CD8-positive, alpha-beta memory T cell (primary cell): ENCODE measurements at regions not wholly inside any gene's neighbourhood (a gene's known extent, or its start where the extent isn't known, plus 50 kb on each side); places are given as distances from the start of the nearest gene placed in this dataset.
A peak's percentile ranks its signal among the peaks of the same experiment; 100 is the strongest.

ENCODE experiments used
- CTCF ChIA-PET: fragments of 350-600 bp; sonication (Branson Sonifier 250); formaldehyde crosslinking; loops from one replicate; lab custom pipeline; 2021; ENCODE audit warnings: antibody characterized with exemption; lab: Charles Lee
- POLR2A ChIA-PET: fragments of 350-600 bp; sonication (Branson Sonifier 250); formaldehyde crosslinking; loops from one replicate; lab custom pipeline; 2021; ENCODE audit warnings: antibody characterized with exemption; lab: Charles Lee
- DNase-seq, 5 donors: peaks; one replicate each; pipeline versions ENCODE4 v3.0.0 to v3.0.0-alpha.2; 2020 to 2022; ENCODE audit warnings: mixed read lengths in 1 of 5
- H3K27ac ChIP-seq: one replicate; pipeline ENCODE4 v1.7.0; 2013; ENCODE audit warnings: low read depth, mild to moderate bottlenecking, low read length, moderate library complexity
- H3K27me3 ChIP-seq: 2 replicates; pipeline ENCODE4 v1.7.0; 2013; ENCODE audit warnings: low read length, mild to moderate bottlenecking; ENCODE audit not compliant: insufficient read depth, poor library complexity, severe bottlenecking
- H3K36me3 ChIP-seq: 2 replicates; pipeline ENCODE4 v1.7.0; 2013; ENCODE audit warnings: mild to moderate bottlenecking, low read length, moderate library complexity; ENCODE audit not compliant: insufficient read depth
- H3K4me1 ChIP-seq: 2 replicates; pipeline ENCODE4 v1.7.0; 2013; ENCODE audit warnings: mild to moderate bottlenecking, low read length, moderate library complexity; ENCODE audit not compliant: insufficient read depth
- H3K4me3 ChIP-seq: 2 replicates; pipeline ENCODE4 v1.7.0; 2013; ENCODE audit warnings: mild to moderate bottlenecking, low read length
- H3K9me3 ChIP-seq: 2 replicates; pipeline ENCODE4 v1.7.0; 2013; ENCODE audit warnings: mild to moderate bottlenecking, low read length
- H3K27ac Mint-ChIP-seq, 8 donors: one replicate each; pipeline ENCODE4 v1.8.0; 2020 to 2021; ENCODE audit warnings: mixed read lengths in 8 of 8, mild to moderate bottlenecking in 6 of 8, inconsistent platforms in 3 of 8, moderate library complexity in 3 of 8
- H3K27me3 Mint-ChIP-seq, 2 donors: one replicate each; pipeline ENCODE4 v1.8.0; 2020 to 2021; ENCODE audit warnings: mixed read lengths in 2 of 2, mild to moderate bottlenecking in 1 of 2, moderate library complexity in 1 of 2
- H3K36me3 Mint-ChIP-seq, 3 donors: one replicate each; pipeline ENCODE4 v1.8.0; 2020 to 2021; ENCODE audit warnings: mixed read lengths in 3 of 3, inconsistent platforms in 1 of 3, mild to moderate bottlenecking in 1 of 3
- H3K4me1 Mint-ChIP-seq, 3 donors: one replicate each; pipeline ENCODE4 v1.8.0; 2020 to 2021; ENCODE audit warnings: mixed read lengths in 3 of 3, inconsistent platforms in 1 of 3, mild to moderate bottlenecking in 1 of 3
- H3K4me3 Mint-ChIP-seq, 7 donors: one replicate each; pipeline ENCODE4 v1.8.0; 2020 to 2021; ENCODE audit warnings: mixed read lengths in 7 of 7, mild to moderate bottlenecking in 6 of 7, moderate library complexity in 4 of 7, inconsistent platforms in 2 of 7
- H3K9me3 Mint-ChIP-seq, 5 donors: one replicate each; pipeline ENCODE4 v1.8.0; 2020 to 2022; ENCODE audit warnings: mixed read lengths in 5 of 5, mild to moderate bottlenecking in 3 of 5, moderate library complexity in 2 of 5, inconsistent platforms in 1 of 5

GRCh38 chr3:174377096-174377495, 482.0 kb upstream of the NAALADL2 start:
- H3K36me3 ChIP-seq: no peaks in the 10 kb centered on the region
- H3K9me3 ChIP-seq: no peaks in the 10 kb centered on the region
- H3K4me1 ChIP-seq: no peaks in the 10 kb centered on the region
- DNase-seq: peak in 1 of 5 donors; percentile 0
- POLR2A ChIA-PET: no interaction called here
- H3K4me1 Mint-ChIP-seq: no peaks in the 10 kb centered on the region
- CTCF ChIA-PET: no interaction called here
- no peak overlapping the region for H3K27ac ChIP-seq
- H3K4me3 ChIP-seq: no peak overlapping the region
- no peak overlapping the region for H3K27ac Mint-ChIP-seq
- no peaks in the 10 kb centered on the region for H3K27me3 Mint-ChIP-seq
- H3K36me3 Mint-ChIP-seq: no peaks in the 10 kb centered on the region
- no peaks in the 10 kb centered on the region for H3K27me3 ChIP-seq
- H3K4me3 Mint-ChIP-seq: no peak overlapping the region
- peaks cover 0 to 5% (median 0%) of the 10 kb centered on the region in 5 donors for H3K9me3 Mint-ChIP-seq

- Histone ChIP-seq H3K4me3 (no peak overlapping the region), H3K4me1 (no peaks in the 10 kb centered on the region), H3K27me3 (no peaks in the 10 kb centered on the region), H3K27ac (no peak overlapping the region), H3K9me3 (no peaks in the 10 kb centered on the region), H3K36me3 (no peaks in the 10 kb centered on the region)
- ChIA-PET CTCF (no interaction called here), POLR2A (no interaction called here)
- Mint-ChIP-seq H3K9me3 (peaks cover 0 to 5% (median 3%) of the 10 kb centered on the region in 5 donors), H3K4me3 (no peak overlapping the region), H3K4me1 (no peaks in the 10 kb centered on the region), H3K27ac (no peak overlapping the region), H3K36me3 (no peaks in the 10 kb centered on the region), H3K27me3 (no peaks in the 10 kb centered on the region)
- no peak for DNase-seq
Measured at GRCh38 chr3:174377684-174378083, 481.4 kb upstream of the NAALADL2 start.

GRCh38 chr3:174382878-174383277, 476.3 kb upstream of the NAALADL2 start:
- Mint-ChIP-seq H3K27ac (no peak overlapping the region), H3K4me1 (no peaks in the 10 kb centered on the region)

DNA sequence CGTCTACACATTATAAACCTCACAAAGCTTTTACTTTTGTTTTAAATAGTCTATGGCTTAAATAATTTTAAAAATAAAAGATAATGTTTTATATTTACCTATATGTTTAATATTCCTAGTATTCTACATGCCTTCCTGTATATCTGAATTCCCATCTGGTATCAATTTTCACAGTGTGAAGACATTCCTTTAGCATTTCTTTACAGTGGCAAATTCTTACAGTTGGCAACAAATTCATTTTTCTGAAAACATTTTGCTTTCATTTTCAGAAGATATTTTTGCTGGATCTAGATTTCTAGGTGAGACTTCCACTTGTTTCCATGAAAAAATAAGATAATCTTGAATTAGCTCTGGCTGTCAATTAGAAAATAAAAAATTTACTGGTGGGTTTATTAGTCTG, 471.4 kb upstream of the NAALADL2 start:
- POLR2A ChIA-PET: no interaction called here
- Histone ChIP-seq H3K27ac (no peak overlapping the region), H3K4me3 (no peak overlapping the region), H3K4me1 (no peaks in the 10 kb centered on the region), H3K36me3 (no peaks in the 10 kb centered on the region), H3K27me3 (no peaks in the 10 kb centered on the region), H3K9me3 (no peaks in the 10 kb centered on the region)
- no peak overlapping the region for H3K4me3 Mint-ChIP-seq
- no peaks in the 10 kb centered on the region for H3K36me3 Mint-ChIP-seq
- H3K9me3 Mint-ChIP-seq: peaks cover 4 to 40% (median 4%) of the 10 kb centered on the region in 5 donors
- no peak for DNase-seq
- no peak overlapping the region for H3K27ac Mint-ChIP-seq
- CTCF ChIA-PET: no interaction called here
- H3K4me1 Mint-ChIP-seq: no peaks in the 10 kb centered on the region
- no peaks in the 10 kb centered on the region for H3K27me3 Mint-ChIP-seq

More at GRCh38 chr3:174382878-174383277, 476.3 kb upstream of the NAALADL2 start:
- H3K27me3 ChIP-seq: no peaks in the 10 kb centered on the region
- H3K4me1 ChIP-seq: no peaks in the 10 kb centered on the region
- ChIA-PET CTCF (no interaction called here), POLR2A (no interaction called here)
- no peaks in the 10 kb centered on the region for H3K27me3 Mint-ChIP-seq
- no peak overlapping the region for H3K27ac ChIP-seq
- no peak for DNase-seq
- H3K36me3 Mint-ChIP-seq: no peaks in the 10 kb centered on the region
- no peaks in the 10 kb centered on the region for H3K9me3 ChIP-seq
- no peak overlapping the region for H3K4me3 Mint-ChIP-seq
- H3K4me3 ChIP-seq: no peak overlapping the region
- H3K9me3 Mint-ChIP-seq: peaks cover 0 to 30% (median 2%) of the 10 kb centered on the region in 5 donors
- no peaks in the 10 kb centered on the region for H3K36me3 ChIP-seq

DNA sequence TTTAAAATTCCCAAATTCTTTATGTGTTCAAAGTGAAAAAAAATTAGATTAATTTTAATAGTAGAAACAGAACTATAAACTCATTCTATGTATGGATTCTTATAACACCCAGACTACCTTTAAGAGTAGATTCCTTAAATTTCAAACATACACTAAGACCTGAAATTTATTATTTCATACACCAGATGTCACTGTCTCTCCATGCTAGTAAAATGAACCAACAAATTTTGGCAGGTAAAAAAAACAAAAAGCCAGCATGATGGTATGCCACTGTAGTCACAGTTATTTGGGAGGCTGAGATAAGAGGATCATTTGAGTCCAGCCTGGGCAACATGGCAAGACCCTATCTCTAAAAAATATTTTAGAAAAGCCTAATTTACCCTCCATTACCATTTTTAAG, 461.3 kb upstream of the NAALADL2 start:
- H3K4me3 Mint-ChIP-seq: no peak overlapping the region

GRCh38 chr3:174398761-174399160, 460.4 kb upstream of the NAALADL2 start:
- H3K4me1 Mint-ChIP-seq: no peaks in the 10 kb centered on the region
- Histone ChIP-seq H3K27me3 (no peaks in the 10 kb centered on the region), H3K9me3 (no peaks in the 10 kb centered on the region), H3K27ac (no peak overlapping the region), H3K36me3 (no peaks in the 10 kb centered on the region), H3K4me3 (no peak overlapping the region), H3K4me1 (no peaks in the 10 kb centered on the region)
- H3K27me3 Mint-ChIP-seq: no peaks in the 10 kb centered on the region
- H3K9me3 Mint-ChIP-seq: peaks cover 0 to 8% (median 5%) of the 10 kb centered on the region in 5 donors
- ChIA-PET POLR2A (no interaction called here), CTCF (no interaction called here)
- H3K27ac Mint-ChIP-seq: no peak overlapping the region
- no peaks in the 10 kb centered on the region for H3K36me3 Mint-ChIP-seq
- no peak for DNase-seq
- H3K4me3 Mint-ChIP-seq: no peak overlapping the region

More for the DNA sequence above, 461.3 kb upstream of the NAALADL2 start:
- no peaks in the 10 kb centered on the region for H3K36me3 Mint-ChIP-seq
- Histone ChIP-seq H3K4me3 (no peak overlapping the region), H3K27ac (no peak overlapping the region), H3K36me3 (no peaks in the 10 kb centered on the region), H3K27me3 (no peaks in the 10 kb centered on the region), H3K9me3 (no peaks in the 10 kb centered on the region), H3K4me1 (no peaks in the 10 kb centered on the region)
- no peak overlapping the region for H3K27ac Mint-ChIP-seq
- ChIA-PET CTCF (no interaction called here), POLR2A (no interaction called here)
- no peak for DNase-seq
- H3K4me1 Mint-ChIP-seq: no peaks in the 10 kb centered on the region
- no peaks in the 10 kb centered on the region for H3K27me3 Mint-ChIP-seq
- peaks cover 0 to 8% (median 5%) of the 10 kb centered on the region in 5 donors for H3K9me3 Mint-ChIP-seq

- Histone ChIP-seq H3K27ac (no peak overlapping the region), H3K4me3 (no peak overlapping the region), H3K9me3 (no peaks in the 10 kb centered on the region), H3K36me3 (no peaks in the 10 kb centered on the region), H3K27me3 (no peaks in the 10 kb centered on the region), H3K4me1 (no peaks in the 10 kb centered on the region)
- Mint-ChIP-seq H3K36me3 (no peaks in the 10 kb centered on the region), H3K9me3 (peaks cover 2 to 15% (median 7%) of the 10 kb centered on the region in 5 donors), H3K4me3 (no peak overlapping the region), H3K27me3 (no peaks in the 10 kb centered on the region), H3K27ac (no peak overlapping the region), H3K4me1 (no peaks in the 10 kb centered on the region)
- CTCF ChIA-PET: no interaction called here
- no peak for DNase-seq
- POLR2A ChIA-PET: no interaction called here
Measured at GRCh38 chr3:174403831-174404230, 455.3 kb upstream of the NAALADL2 start.

DNA sequence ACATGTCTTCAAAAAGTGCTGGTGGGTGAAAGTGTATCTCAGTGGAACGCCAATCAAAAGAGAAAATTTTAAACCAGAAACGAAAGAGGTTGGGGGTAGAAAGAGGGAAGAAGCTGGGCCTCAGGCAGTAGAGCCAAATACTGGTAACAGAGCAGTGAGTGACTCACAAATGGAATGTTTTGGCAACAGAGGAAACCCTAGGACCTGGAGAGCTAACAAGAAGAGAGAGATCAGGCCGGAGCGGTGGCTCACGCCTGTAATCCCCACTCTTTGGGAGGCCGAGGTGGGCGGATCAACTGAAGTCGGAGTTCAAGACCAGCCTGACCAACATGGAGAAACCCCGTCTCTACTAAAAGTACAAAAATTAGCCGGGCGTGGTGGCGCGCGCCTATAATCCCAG, 450.8 kb upstream of the NAALADL2 start:
- Mint-ChIP-seq H3K27ac (no peak overlapping the region), H3K4me3 (no peak overlapping the region), H3K4me1 (no peaks in the 10 kb centered on the region), H3K27me3 (no peaks in the 10 kb centered on the region), H3K9me3 (peaks cover 0 to 10% (median 6%) of the 10 kb centered on the region in 5 donors), H3K36me3 (no peaks in the 10 kb centered on the region)
- Histone ChIP-seq H3K27me3 (no peaks in the 10 kb centered on the region), H3K27ac (no peak overlapping the region), H3K9me3 (no peaks in the 10 kb centered on the region), H3K4me3 (no peak overlapping the region), H3K36me3 (no peaks in the 10 kb centered on the region), H3K4me1 (no peaks in the 10 kb centered on the region)
- no peak for DNase-seq
- ChIA-PET POLR2A (no interaction called here), CTCF (no interaction called here)
